Keratinocyte (primary cell): ENCODE measurements at regions not wholly inside any gene's neighbourhood (a gene's known extent, or its start where the extent isn't known, plus 50 kb on each side); places are given as distances from the start of the nearest gene placed in this dataset.

Experiments used
- DNase-seq: peaks from one replicate; pipeline ENCODE4 v3.0.0-alpha.2; 2011; ENCODE audit warnings: low read depth, missing footprints, low spot score
- FAIRE-seq: peaks from 2 replicates; lab custom pipeline; 2011; peaks lifted over from hg19 to GRCh38; lab: Jason Lieb, UNC
- H2AFZ ChIP-seq: 2 replicates; pipeline ENCODE4 v1.6.0; 2012; ENCODE audit warnings: low read length, control low read depth, inconsistent platforms; ENCODE audit not compliant: control insufficient read depth
- H3K27ac ChIP-seq: 2 replicates; pipeline ENCODE4 v1.5.1; 2011; ENCODE audit warnings: low read length; ENCODE audit not compliant: control insufficient read depth, insufficient read depth
- H3K27me3 ChIP-seq: 3 replicates; pipeline ENCODE4 v1.6.0; 2011; ENCODE audit warnings: low read length; ENCODE audit not compliant: control insufficient read depth, insufficient read depth; ENCODE audit errors: extremely low read depth
- H3K36me3 ChIP-seq, 2 experiments: 2 replicates in 1 of 2; 3 replicates in 1 of 2; pipeline ENCODE4 v1.5.1; 2011; ENCODE audit warnings: low read length in 2 of 2, mild to moderate bottlenecking in 1 of 2; ENCODE audit not compliant: control insufficient read depth in 2 of 2, insufficient read depth in 2 of 2; ENCODE audit errors: extremely low read depth in 1 of 2
- H3K4me1 ChIP-seq: 3 replicates; pipeline ENCODE4 v1.5.1; 2011; ENCODE audit warnings: low read length; ENCODE audit not compliant: control insufficient read depth, insufficient read depth; ENCODE audit errors: extremely low read depth
- H3K4me2 ChIP-seq: 3 replicates; pipeline ENCODE4 v1.6.0; 2011; ENCODE audit warnings: low read depth, low read length; ENCODE audit not compliant: control insufficient read depth, insufficient read depth; ENCODE audit errors: extremely low read depth
- H3K4me3 ChIP-seq, 3 experiments: fragments of 200-600 bp in 1 of 3; sonication (generic) in 1 of 3; 2 replicates in 2 of 3; 3 replicates in 1 of 3; pipeline ENCODE4 v1.5.1; 2011 to 2016; ENCODE audit warnings: low read length in 3 of 3, mild to moderate bottlenecking in 3 of 3, control low read depth in 2 of 3, inconsistent platforms in 1 of 3, low read depth in 1 of 3, mixed read lengths in 1 of 3, mixed run types in 1 of 3, moderate library complexity in 1 of 3; ENCODE audit not compliant: control insufficient read depth in 2 of 3, insufficient read depth in 2 of 3; ENCODE audit errors: extremely low read depth in 1 of 3
- H3K79me2 ChIP-seq: 2 replicates; pipeline ENCODE4 v1.6.0; 2012; ENCODE audit warnings: low read length; ENCODE audit not compliant: control insufficient read depth, insufficient read depth
- H3K9ac ChIP-seq: 3 replicates; pipeline ENCODE4 v1.6.0; 2011; ENCODE audit warnings: low read length; ENCODE audit not compliant: control insufficient read depth, insufficient read depth; ENCODE audit errors: extremely low read depth
- H3K9me1 ChIP-seq: 3 replicates; pipeline ENCODE4 v1.6.0; 2011; ENCODE audit warnings: low read length; ENCODE audit not compliant: control insufficient read depth, insufficient read depth; ENCODE audit errors: extremely low read depth
- H3K9me3 ChIP-seq: 2 replicates; pipeline ENCODE4 v1.5.1; 2012; ENCODE audit warnings: low read depth, low read length; ENCODE audit not compliant: control insufficient read depth
- H4K20me1 ChIP-seq: 3 replicates; pipeline ENCODE4 v1.6.0; 2011; ENCODE audit warnings: low read length; ENCODE audit not compliant: control insufficient read depth, insufficient read depth; ENCODE audit errors: extremely low read depth
- EZH2 ChIP-seq: IDR thresholded peaks from one replicate; pipeline ENCODE4 v1.6.1; 2012; ENCODE audit warnings: inconsistent platforms, mild to moderate bottlenecking, low read length, moderate library complexity
- dilution Hi-C: fragments of 300-500 bp; cut with MboI; formaldehyde crosslinking; loops from one replicate; pipeline ENCODE4 v1.7.0; 2020; ENCODE audit warnings: low sequenced_read_pairs; ENCODE audit not compliant: extremely low pct_ligation_motif_present
- TF ChIP-seq, protein P1 (sequence below), 3 experiments: IDR thresholded peaks in 1 of 3; conservative IDR thresholded peaks in 1 of 3; optimal IDR thresholded peaks in 1 of 3; 2 replicates in 2 of 3; 3 replicates in 1 of 3; pipeline versions ENCODE3 to v1.5.1; 2011; ENCODE audit warnings: low read length in 3 of 3, mild to moderate bottlenecking in 3 of 3, moderate library complexity in 2 of 3, control low read depth in 1 of 3, inconsistent platforms in 1 of 3; ENCODE audit not compliant: insufficient read depth in 2 of 3; ENCODE audit errors: extremely low read depth in 1 of 3

DNA sequence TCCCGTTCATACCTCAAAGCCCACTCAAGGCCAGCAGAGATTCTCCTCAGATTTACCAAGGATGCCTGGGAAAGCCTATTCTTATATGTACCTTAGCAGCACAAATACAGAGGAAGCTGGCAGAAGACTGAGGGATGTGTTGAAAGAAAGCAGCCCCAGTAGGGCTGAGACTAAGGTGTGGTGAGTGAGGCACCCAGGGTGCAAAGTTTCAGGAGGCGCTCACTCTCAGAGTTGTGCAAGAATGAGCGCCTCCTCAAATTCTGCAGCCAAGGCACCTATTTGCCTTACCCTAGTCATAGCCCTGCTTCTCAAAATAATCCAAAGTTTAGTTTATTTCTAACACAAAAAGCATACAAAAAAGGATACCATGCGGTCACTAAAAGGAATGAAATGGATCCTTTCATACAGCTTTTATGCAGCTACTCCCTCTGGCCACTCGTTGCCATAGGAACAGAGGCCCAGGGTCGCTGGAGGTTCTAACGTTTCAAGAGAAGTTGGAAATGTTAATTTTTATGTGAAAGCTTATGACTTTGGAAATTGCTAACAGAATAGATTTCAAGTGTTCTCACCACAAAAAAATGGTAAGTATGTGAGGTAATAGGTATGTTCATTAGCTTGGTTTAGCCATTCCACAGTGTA, 79.7 kb upstream of the SMIM23 start:
- no peaks in the 10 kb centered on the region for H4K20me1 ChIP-seq
- no peak overlapping the region for H2AFZ ChIP-seq
- H3K9me1 ChIP-seq = no peaks in the 10 kb centered on the region
- dilution Hi-C loops = no loop called here
- no peak overlapping the region for H3K4me2 ChIP-seq
- TF ChIP-seq, protein P1, sequence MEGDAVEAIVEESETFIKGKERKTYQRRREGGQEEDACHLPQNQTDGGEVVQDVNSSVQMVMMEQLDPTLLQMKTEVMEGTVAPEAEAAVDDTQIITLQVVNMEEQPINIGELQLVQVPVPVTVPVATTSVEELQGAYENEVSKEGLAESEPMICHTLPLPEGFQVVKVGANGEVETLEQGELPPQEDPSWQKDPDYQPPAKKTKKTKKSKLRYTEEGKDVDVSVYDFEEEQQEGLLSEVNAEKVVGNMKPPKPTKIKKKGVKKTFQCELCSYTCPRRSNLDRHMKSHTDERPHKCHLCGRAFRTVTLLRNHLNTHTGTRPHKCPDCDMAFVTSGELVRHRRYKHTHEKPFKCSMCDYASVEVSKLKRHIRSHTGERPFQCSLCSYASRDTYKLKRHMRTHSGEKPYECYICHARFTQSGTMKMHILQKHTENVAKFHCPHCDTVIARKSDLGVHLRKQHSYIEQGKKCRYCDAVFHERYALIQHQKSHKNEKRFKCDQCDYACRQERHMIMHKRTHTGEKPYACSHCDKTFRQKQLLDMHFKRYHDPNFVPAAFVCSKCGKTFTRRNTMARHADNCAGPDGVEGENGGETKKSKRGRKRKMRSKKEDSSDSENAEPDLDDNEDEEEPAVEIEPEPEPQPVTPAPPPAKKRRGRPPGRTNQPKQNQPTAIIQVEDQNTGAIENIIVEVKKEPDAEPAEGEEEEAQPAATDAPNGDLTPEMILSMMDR (optimal IDR thresholded peaks at IDR 0.05 in 1 of 3, IDR thresholded peaks at IDR 0.05 in 1 of 3, conservative IDR thresholded peaks at IDR 0.05 in 1 of 3; ENCODE audit: extremely low read depth in 1 of 3, insufficient read depth in 2 of 3, low read length in 3 of 3) = no peak
- no peak for TF ChIP-seq EZH2
- no peaks in the 10 kb centered on the region for H3K4me1 ChIP-seq
- H3K9me3 ChIP-seq = no peaks in the 10 kb centered on the region
- DNase-seq (no peak), FAIRE-seq (no peak)
- no peak overlapping the region for H3K4me3 ChIP-seq
- no peaks in the 10 kb centered on the region for H3K79me2 ChIP-seq
- no peak overlapping the region for H3K27ac ChIP-seq
- H3K9ac ChIP-seq = no peak overlapping the region
- H3K27me3 ChIP-seq = peaks cover 6% of the 10 kb centered on the region
- no peaks in the 10 kb centered on the region for H3K36me3 ChIP-seq

DNA sequence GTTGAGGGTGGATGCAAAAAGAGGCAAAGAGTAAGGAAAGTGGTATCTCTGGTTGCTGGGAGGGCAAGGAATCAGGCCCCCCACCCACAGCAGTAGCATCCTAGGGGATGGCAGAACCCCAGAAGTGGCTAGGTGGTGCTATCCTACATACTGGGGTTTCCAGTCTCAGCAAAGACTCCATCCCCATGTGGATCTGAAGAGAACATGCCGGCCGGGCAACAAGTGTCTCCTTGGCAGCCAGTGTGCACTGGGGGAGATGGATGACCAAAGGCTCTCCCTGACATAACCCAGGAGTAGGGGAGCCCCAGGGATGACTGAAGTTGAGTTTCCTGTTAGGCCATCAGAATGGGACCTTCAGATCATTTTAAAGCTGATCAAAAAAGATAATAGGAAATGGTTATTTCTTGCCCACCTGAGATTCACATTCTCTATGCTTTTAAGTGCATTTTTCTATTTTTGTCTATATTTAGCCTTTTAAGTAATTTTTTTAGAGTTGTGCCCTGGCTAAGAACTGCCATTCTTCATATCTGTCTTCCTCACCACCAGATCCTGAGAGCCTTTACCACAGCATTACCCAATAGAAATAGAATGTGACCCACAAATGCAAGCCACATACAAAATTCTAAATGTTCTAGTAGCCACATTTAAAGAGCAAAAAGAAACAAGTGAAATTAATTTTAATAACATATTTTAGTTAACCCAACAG, 78.7 kb upstream of the SMIM23 start:
- FAIRE-seq (no peak), DNase-seq (no peak)
- no peak overlapping the region for H3K4me3 ChIP-seq
- H3K9me3 ChIP-seq = no peaks in the 10 kb centered on the region
- H3K9ac ChIP-seq = no peak overlapping the region
- dilution Hi-C loops = no loop called here
- no peak overlapping the region for H3K27ac ChIP-seq
- H3K36me3 ChIP-seq = no peaks in the 10 kb centered on the region
- no peaks in the 10 kb centered on the region for H4K20me1 ChIP-seq
- H3K27me3 ChIP-seq = no peaks in the 10 kb centered on the region
- no peaks in the 10 kb centered on the region for H3K79me2 ChIP-seq
- no peak overlapping the region for H3K4me2 ChIP-seq
- TF ChIP-seq, protein P1 (optimal IDR thresholded peaks at IDR 0.05 in 1 of 3, IDR thresholded peaks at IDR 0.05 in 1 of 3, conservative IDR thresholded peaks at IDR 0.05 in 1 of 3; ENCODE audit: extremely low read depth in 1 of 3, insufficient read depth in 2 of 3, low read length in 3 of 3) = no peak
- no peak for TF ChIP-seq EZH2
- no peaks in the 10 kb centered on the region for H3K9me1 ChIP-seq
- no peaks in the 10 kb centered on the region for H3K4me1 ChIP-seq
- no peak overlapping the region for H2AFZ ChIP-seq
